Fibroblast of skin of scalp (primary cell): ENCODE measurements at regions not wholly inside any gene's neighbourhood (a gene's known extent, or its start where the extent isn't known, plus 50 kb on each side); places are given as distances from the start of the nearest gene placed in this dataset.

Experiments
- DNase-seq: peaks from one replicate; pipeline ENCODE4 v3.0.0-alpha.2; 2013

DNA sequence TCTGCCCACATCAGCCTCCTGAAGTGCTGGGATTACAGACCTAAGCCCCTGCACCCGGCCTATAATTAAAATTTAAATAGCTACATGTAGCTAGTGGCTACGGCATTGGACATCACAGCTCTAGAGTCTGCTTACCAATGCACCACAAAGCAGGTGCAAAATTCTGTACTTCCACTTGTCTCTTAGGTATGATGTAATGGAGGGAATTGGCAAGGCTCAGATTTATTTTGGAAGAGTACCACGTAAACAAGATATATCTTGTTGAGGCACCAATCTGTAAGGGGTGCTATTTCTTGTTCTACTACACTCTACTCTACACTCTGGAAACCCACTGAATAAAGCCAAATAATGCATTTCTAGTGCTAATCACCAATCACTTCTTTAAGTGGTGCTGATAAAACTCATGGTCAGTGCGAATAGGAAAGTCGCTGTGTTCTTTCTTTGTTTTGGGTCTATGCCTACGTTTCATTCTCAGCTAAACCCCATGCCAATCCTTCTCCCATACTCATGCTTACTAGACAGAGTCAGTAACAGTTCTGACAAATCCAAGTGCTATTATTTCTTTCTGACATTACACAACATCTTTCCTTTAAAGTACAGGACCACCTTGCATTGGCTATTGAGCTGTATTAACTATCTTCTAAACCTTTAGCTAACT, 92.3 kb downstream of the GC start:
- DNase-seq: no peak

DNA sequence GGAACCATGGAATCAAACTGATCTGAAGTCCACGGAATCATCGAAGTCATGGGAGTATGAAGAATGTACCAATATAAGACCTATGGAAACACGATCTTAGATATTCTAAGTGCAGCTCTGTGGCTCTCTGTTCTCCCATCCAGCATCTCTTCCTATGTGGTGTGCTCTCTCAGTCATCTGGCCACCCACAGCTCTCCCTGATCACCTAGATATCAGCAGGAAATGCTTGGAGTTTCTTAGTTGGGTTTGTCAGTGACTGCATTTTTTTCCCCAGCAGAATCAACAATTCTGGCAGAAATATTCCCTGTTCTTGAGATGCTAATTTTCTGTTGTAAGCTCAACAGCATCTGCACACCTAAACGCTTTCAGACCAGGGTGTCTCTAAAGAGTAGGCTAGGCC, 94.1 kb downstream of the GC start:
- peak; percentile 4 for DNase-seq

DNA sequence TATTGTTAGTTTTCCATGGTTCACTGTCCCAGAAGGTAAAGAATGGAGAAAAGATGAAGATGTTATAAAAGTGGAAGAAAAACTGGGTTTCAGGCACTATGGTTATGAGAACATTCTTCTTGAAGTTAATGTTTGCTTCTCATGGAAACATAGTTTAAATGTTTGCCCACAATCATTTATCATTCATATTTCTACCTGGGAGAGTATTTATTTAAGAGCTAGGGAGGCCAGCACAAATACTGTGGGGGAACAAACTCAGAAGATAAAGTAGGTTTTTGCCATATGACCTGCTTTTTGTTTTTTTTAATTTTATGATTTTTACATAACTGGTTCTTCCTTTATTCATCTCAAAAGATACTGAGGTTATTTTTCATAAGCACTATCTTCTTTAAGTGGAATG, 96.8 kb downstream of the GC start:
- DNase-seq: no peak

DNA sequence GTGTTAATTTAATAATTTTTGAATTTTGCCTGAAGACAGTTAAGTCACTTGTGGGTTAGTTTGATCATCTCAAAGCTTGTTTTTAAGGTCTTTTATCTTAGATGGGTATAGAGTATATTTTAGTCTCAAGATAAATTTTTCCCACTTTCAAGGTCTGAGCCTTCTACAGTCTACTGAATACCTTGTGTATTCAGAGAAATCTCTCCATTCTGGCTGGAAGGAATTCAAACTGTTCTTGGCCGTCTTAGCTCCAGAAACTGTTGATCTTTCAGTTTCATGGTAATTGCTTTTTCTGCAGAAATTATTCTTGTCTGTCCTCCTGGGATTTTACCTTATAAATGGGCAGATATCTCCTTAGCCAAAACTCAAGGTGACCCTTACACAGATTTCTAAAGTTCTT, 97.9 kb downstream of the GC start:
- DNase-seq: no peak

DNA sequence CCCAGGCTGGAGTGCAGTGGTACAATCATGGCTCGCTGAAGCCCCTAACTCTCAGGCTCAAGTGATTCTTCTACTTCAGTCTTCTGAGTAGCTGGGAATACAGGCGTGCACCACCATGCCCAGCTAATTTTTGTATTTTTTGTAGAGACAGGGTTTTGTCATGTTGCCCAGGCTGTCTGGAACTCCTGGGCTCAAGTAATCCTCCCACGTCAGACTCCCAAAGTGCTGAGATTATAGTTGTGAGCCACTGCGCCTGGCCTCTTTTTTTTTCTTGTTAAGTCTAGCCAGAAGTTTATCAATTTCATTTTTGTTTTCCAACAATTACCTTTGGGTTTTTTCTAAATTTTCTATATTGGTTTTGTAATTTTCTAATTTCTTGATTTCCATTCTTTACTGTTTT, 100.6 kb downstream of the GC start:
- no peak for DNase-seq

DNA sequence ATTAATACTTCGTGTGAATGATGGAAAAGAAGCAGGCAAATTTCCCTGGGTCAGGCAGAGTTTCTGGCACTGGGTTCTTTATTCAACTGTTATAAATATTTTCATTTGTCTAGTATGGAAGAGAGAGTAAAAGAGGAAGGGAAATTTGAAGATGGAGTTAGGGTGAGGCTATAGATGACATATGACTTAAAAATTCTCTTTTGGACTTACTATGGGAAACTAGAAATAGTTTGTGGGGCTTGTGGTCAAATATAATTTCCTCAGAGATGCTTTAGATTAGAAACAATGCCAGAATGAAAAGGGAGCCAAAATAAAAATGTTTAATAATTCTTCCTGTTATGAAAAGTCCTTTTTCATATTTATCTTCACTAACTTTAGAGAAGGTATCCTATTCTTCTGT, 103.2 kb downstream of the GC start:
- peak; percentile 59 for DNase-seq

DNA sequence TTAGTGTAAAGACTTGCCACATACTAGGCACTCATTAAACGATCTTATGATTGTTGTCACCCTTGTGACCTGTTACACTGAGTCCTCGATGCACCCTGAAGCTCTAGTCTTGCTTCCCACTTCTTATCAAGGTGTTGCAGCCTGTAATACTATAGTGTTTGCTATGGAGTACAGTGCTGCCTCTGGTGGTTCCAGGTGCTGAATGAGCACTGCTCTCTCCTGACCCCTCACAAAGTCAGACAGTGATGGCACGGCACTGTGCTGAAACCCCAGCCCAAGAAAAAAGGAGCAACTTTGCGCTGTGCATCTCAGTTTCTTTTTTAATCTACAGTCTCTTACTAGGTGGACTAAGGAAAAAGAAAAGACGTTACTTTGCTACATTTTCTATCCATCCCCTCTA, 106.3 kb downstream of the GC start:
- DNase-seq: no peak

DNA sequence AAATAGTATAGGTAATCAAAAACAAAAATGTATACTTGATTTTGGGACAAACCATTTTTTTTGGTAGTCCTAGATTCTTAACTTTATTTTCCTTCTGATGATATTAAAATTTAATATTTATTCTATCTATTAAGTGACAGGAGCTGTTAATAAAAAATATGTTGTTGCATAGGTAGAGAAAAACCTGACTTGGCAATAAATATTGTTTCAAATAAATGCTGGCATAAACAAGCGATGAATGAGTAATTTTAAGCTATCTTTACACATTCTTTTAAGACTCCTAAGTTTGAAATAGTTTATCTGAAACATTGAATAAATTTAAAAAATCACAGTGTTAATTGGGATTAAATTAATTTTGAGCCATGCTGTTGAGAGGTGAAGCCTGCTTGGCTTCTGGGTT, 114.6 kb downstream of the GC start:
- DNase-seq: no peak

DNA sequence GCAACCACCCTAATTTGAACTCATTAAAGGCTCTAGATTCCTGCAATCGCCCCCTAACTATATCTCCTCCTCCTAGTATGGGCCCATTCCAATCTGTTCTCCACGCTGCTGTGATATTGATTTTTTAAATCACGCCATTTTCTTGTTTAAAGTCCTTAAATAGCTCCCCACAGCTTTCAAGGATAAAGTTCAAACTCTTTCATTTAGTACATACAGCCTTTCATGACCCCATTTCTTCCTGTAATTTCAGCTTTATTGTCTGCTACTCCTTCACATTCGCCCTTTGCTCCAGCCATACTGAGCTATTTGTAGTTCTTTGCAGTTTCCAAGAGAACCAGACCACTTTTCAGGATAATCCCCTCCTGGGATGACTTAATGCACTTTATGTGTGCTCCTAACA, 118.5 kb downstream of the GC start:
- DNase-seq: no peak

DNA sequence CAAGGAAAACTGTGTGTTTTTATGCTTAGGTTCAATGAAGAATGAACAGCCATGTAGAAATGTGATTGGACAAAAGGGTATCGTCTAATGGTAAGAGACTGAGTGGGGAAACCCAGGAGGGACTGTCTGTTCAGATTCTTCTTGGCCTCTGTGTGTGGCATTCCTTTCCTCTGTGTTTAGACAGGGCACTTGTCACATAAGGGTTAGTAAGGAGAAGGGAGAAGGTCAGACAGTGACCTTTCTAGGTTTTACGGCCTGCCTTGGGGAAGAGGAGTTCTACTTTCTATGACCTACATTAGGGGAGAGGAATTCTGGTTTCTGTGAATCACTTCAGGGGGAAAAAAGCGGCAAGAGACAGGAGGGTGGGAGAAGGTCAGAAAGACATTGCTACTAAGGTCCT, 119.5 kb downstream of the GC start:
- DNase-seq: no peak

DNA sequence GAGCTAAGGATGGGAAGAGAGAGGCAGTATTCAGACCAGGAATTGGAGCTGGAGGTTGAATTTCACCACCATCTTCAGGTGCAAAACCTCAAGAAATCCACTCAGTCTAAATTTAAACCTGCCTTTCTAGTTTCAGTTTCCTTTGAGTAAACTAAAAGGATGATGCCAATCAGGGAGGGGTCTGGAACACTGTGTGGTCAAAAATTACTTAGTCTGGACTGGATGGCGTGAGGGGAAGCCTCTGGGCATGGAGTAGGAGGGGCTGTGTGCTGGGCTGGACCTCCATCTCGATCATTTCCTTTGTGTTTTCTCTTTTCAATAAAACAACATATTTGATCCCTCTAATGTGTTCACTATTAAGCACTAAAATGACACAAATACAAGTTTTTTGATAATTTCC, 120.1 kb downstream of the GC start:
- no peak for DNase-seq

DNA sequence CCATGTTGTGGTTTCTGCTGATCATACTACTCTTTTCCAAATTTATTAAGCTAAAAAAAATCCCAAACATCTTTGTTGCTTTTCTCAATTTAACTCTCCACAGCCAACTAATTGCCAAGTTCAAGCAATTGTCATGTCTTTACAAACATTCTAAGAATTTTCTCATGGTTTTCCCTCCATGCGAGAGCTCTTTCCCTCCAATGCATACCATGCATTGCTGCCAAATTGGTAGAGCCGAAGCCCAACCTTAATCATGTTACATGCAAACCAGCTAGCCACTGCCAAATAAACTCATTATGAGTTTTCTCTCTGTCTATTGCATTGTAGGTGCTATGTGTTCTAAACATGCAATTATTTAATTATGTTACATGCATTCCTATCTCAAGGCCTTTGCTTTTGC, 123.9 kb downstream of the GC start:
- peak; percentile 11 for DNase-seq

DNA sequence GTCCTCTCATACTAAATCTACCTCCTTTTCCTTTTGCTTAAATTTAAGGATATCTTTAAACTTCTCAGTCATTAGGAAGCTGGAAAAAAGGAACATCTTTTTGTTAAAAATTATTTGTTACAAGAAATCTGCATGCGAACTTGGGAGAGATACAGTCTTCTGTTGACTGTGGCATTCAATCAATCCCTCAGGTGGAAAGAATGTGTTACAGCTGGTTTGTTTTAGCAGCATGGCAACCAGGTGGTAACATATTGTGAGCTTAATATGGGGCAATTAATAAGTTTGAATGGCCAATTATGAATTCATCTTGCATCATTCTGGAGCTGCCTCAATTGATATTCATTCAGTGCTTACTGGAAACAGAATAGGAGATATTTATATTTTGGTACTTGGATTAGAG, 135.0 kb downstream of the GC start:
- no peak for DNase-seq

DNA sequence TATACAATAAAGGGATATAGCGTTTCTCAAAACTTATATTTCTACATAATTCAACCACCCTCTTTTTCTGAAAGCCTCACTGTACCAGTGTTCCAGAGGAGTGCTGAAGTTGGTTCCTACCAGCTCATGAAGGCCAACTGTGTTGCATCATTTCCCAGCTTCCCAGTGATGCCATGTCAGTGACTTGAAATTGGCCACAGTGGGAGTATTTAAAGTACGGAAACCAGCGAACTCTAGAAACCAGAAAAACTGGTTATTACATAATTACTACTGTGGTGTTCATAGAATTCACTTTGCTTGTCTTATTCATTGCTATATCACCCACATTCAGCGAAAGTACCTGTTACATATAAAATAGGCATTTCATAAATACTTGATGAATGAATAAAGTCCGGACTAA, 135.4 kb downstream of the GC start:
- DNase-seq: no peak

DNA sequence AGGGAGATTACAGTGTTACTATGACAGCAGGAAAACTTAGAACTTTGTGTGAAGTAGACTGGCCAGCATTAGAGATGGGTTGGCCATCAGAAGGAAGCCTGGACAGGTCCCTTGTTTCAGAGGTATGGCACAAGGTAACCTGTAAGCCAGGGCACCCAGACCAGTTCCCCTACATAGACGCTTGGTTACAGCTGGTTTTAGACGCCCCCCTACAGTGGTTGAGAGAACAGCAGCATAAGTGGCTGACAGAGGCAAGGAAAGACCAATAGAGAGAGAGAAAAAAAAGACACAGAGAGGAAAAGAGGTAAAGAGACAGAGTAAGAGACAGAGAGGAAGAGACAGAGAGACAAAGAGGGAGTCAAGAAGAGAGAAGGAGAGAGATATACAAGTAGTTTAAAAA, 144.5 kb downstream of the GC start:
- DNase-seq: no peak

DNA sequence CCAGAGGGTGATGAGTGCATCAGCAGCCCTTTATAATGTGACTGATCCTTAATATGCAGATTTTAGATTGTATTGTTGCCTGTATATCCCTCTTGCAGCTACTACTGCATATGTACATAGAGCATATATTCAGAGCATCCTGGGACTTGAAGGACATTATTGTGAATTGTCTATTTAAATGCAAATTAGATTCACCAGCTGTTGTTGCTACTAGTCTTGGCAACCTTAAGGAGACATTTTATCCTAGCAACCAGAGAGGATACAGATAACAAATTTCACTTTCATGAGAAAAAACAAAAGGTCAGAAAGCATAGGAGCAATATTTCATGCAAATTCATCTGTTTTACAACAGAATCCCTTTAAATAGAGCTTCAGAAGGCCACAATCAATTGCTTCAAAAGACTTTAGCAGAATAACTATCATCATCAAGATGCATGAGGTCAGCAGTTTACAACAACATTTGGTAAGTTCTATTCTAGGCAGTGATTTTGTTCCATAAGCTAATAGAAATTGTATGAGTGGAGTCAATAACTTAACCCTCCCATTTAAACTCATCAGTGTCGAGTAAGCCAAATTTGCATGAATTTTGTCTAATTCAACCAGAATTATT, 148.6 kb downstream of the GC start:
- DNase-seq: no peak

DNA sequence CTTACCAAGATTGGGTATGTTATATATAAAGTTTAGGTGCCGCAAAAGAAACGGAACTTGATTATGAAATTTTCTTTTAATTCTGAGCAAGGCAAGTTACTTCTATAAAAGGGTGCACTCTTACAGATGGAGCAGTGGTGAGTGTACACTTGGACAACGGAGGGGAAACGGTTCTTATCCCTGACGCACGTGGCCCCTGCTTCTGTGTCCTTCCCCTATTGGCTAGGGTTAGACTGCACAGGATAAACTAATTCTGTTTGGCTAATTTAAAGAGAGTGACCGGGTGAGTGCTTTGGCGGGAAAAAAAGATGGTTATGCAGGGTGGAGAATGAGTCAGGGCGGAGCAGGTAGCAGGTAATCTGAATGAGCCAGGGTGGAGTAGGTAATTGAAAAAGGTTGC, 149.5 kb downstream of the GC start:
- DNase-seq: no peak

DNA sequence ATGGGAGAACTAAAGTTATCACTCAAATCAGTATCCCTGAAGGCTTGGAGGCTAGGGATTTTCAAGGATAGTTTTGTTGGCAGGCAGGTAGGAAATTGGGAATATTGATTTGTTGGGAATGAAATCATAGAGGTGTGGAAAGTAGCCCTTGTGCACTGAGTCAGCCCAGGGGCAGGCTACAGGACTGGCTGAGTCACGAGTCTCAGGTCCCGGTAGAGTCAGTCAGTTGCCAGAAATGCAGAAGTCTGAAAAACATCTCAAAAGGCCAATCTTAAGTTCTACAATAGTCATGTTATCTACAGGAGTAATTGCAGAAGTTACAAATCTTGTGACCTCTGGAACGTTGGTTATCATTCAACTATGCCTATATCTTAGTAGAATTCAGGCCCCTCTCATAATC, 153.1 kb downstream of the GC start:
- no peak for DNase-seq

DNA sequence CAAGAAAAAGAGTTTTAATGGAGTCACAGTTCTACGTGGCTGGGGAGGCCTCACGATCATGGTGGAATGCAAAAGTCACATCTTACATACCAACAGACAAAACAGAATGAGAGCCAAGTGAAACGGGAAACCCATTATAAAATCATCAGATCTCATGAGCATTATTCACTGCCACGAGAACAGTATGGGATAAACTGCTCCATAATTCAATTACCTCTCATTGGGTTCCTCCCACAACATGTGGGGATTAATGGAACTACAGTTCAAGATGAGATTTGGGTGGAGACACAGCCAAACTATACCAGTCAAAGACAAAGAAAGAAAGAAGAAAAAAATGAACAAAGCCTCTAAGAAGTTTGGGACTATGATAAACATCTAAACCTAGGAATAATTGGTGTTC, 158.9 kb downstream of the GC start:
- no peak for DNase-seq
